ENCODE measurements at regions not wholly inside any gene's neighbourhood (a gene's known extent, or its start where the extent isn't known, plus 50 kb on each side); places are given as distances from the start of the nearest gene placed in this dataset.

DNA sequence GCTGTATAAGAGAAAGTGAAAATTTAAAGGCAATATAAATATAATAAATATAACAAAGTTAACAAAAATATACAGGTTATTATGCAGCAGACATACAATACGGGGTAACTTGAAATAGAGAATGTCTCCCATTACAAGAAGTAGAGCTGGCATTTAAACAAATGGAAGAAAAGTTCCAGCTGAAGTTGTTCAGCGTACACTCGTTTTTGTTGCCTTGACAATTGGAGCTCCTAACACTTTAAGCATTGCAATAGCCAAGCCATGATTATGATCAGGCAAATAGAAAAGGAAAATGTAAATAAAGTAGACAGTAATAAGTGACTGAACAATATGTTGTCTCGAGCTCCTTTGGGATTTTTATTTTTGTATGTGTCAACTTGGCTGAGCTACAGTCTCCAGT, 737.8 kb upstream of the CELF2 start:
- DNase-seq (ENCODE audit: low read depth, low spot score) = no peak
- Histone ChIP-seq H3K79me2 (ENCODE audit: control insufficient read depth, insufficient read depth, low read length) (no peaks in the 10 kb centered on the region), H3K9me3 (replicated peaks; ENCODE audit: control insufficient read depth, insufficient read depth, low read length) (no peaks in the 10 kb centered on the region), H3K9ac (replicated peaks; ENCODE audit: extremely low read depth, insufficient read depth, low read length) (no peak overlapping the region), H3K36me3 (ENCODE audit: control insufficient read depth in 2 of 2, extremely low read depth in 1 of 2, insufficient read depth in 2 of 2, low read length in 2 of 2) (no peaks in the 10 kb centered on the region), H3K9me1 (replicated peaks; ENCODE audit: control insufficient read depth, extremely low read depth, insufficient read depth, low read length) (no peaks in the 10 kb centered on the region), H3K4me1 (ENCODE audit: control insufficient read depth, extremely low read depth, insufficient read depth, low read length) (no peaks in the 10 kb centered on the region), H3K27me3 (ENCODE audit: control insufficient read depth in 2 of 2, insufficient read depth in 2 of 2, low read length in 2 of 2) (no peaks in the 10 kb centered on the region), H3K27ac (ENCODE audit: insufficient read depth, low read depth, low read length) (no peak overlapping the region), H4K20me1 (replicated peaks; ENCODE audit: control insufficient read depth, extremely low read depth, insufficient read depth, low read length) (no peaks in the 10 kb centered on the region), H3K4me2 (ENCODE audit: insufficient read depth, low read length) (no peak overlapping the region), H2AFZ (ENCODE audit: low read depth, low read length) (no peak overlapping the region), H3K4me3 (replicated peaks in 1 of 3; ENCODE audit: insufficient read depth in 1 of 3, low read depth in 1 of 3, low read length in 3 of 3) (no peak overlapping the region)
- dilution Hi-C loops (cut with MboI; ENCODE audit: extremely low pct_ligation_motif_present, low sequenced_read_pairs) = no loop called here
- ChIA-PET POLR2A (no interaction called here), CTCF (no interaction called here)
- intact Hi-C loops (cut with micrococcal nuclease) = no loop called here
- FAIRE-seq = no peak
- TF ChIP-seq EZH2 (IDR thresholded peaks at IDR 0.05; ENCODE audit: borderline replicate concordance, low read depth, low read length, severe bottlenecking) (no peak), POLR2AphosphoS5 (IDR thresholded peaks at IDR 0.05; ENCODE audit: insufficient read depth, low read depth, low read length) (no peak), FOS (IDR thresholded peaks at IDR 0.05; ENCODE audit: borderline replicate concordance, insufficient read depth, low read length) (no peak), POLR2A (IDR thresholded peaks at IDR 0.05; ENCODE audit: low read depth, low read length) (no peak), GATA2 (IDR thresholded peaks at IDR 0.05; ENCODE audit: insufficient read depth, insufficient read length, low read depth, low read length) (no peak), JUN (IDR thresholded peaks at IDR 0.05; ENCODE audit: borderline replicate concordance, insufficient read depth, insufficient read length, low read depth) (no peak), MAX (IDR thresholded peaks at IDR 0.05; ENCODE audit: insufficient read depth, insufficient read length) (no peak), MYC (IDR thresholded peaks at IDR 0.05; ENCODE audit: low read depth, low read length) (no peak), CTCF (IDR thresholded peaks at IDR 0.05; ENCODE audit: extremely low read depth in 1 of 2, insufficient read depth in 1 of 2, low read depth in 1 of 2, low read length in 2 of 2) (no peak)
- no TSS peak for BruUV-seq (replicated peaks)

Measured in endothelial cell of umbilical vein (primary cell).